PC-3 (cell line): ENCODE measurements at regions not wholly inside any gene's neighbourhood (a gene's known extent, or its start where the extent isn't known, plus 50 kb on each side); places are given as distances from the start of the nearest gene placed in this dataset.
A peak's percentile ranks its signal among the peaks of the same experiment; 100 is the strongest.

Source experiments
- ATAC-seq: fragments of 200-7000 bp; cut with Tn5 transposase; 2 replicates; pipeline ENCODE4 v1.9.1; 2020; ENCODE audit warnings: mild to moderate bottlenecking, moderate library complexity
- BruUV-seq: library from RNA; stranded (reverse); fragments of 400-500 nt; replicated peaks from 2 replicates; lab custom pipeline; 2021; lab: Mats Ljungman, UMichigan
- CTCF ChIA-PET: fragments of 300-600 bp; sonication (Branson Sonifier 250); formaldehyde crosslinking; loops from one replicate; lab custom pipeline; 2022; ENCODE audit warnings: antibody characterized with exemption; lab: Charles Lee
- POLR2A ChIA-PET: fragments of 300-600 bp; sonication (Branson Sonifier 250); formaldehyde crosslinking; loops from one replicate; lab custom pipeline; 2022; ENCODE audit warnings: antibody characterized with exemption; ENCODE audit not compliant: unreplicated experiment; lab: Charles Lee
- DNase-seq: peaks from one replicate; pipeline ENCODE4 v3.0.0-alpha.2; 2015
- H2AFZ ChIP-seq: fragments of 300-600 bp; sonication (generic); 2 replicates; pipeline ENCODE4 v1.6.0; 2016; ENCODE audit warnings: antibody characterized with exemption, low read length
- H3F3A ChIP-seq: fragments of 300-600 bp; sonication (generic); one replicate; pipeline ENCODE4 v1.6.0; 2017; ENCODE audit warnings: antibody characterized with exemption, low read length, control low read depth, mild to moderate bottlenecking; ENCODE audit not compliant: unreplicated experiment
- H3K27ac ChIP-seq: fragments of 300-600 bp; sonication (generic); 2 replicates; pipeline ENCODE4 v1.5.1; 2016; ENCODE audit warnings: mild to moderate bottlenecking, low read length
- H3K27me3 ChIP-seq: fragments of 300-600 bp; sonication (generic); 2 replicates; pipeline ENCODE4 v1.6.1; 2016; ENCODE audit warnings: low read length, mixed read lengths
- H3K36me3 ChIP-seq: fragments of 300-600 bp; sonication (generic); 2 replicates; pipeline ENCODE4 v1.6.1; 2016; ENCODE audit warnings: low read depth, mixed run types, low read length, mixed read lengths
- H3K4me1 ChIP-seq: fragments of 300-600 bp; sonication (generic); 2 replicates; pipeline ENCODE4 v1.5.1; 2016; ENCODE audit warnings: low read length; ENCODE audit not compliant: insufficient read depth
- H3K4me2 ChIP-seq: fragments of 300-600 bp; sonication (generic); 2 replicates; pipeline ENCODE4 v1.6.0; 2016; ENCODE audit warnings: low read length
- H3K4me3 ChIP-seq: fragments of 300-600 bp; sonication (generic); 2 replicates; pipeline ENCODE4 v1.5.1; 2016; ENCODE audit warnings: mild to moderate bottlenecking, low read length, mixed read lengths
- H3K79me2 ChIP-seq: fragments of 300-600 bp; sonication (generic); 2 replicates; pipeline ENCODE4 v1.6.1; 2017; ENCODE audit warnings: low read length, mixed read lengths
- H3K9ac ChIP-seq: fragments of 300-600 bp; sonication (generic); 2 replicates; pipeline ENCODE4 v1.6.0; 2016; ENCODE audit warnings: mild to moderate bottlenecking, low read length
- H3K9me2 ChIP-seq: fragments of 300-600 bp; sonication (generic); replicated peaks from 2 replicates; pipeline ENCODE4 v1.6.1; 2016; ENCODE audit warnings: mixed run types, low read length, mixed read lengths
- H3K9me3 ChIP-seq: fragments of 300-600 bp; sonication (generic); 2 replicates; pipeline ENCODE4 v1.6.1; 2016; ENCODE audit warnings: low read length, mixed read lengths
- H4K20me1 ChIP-seq: fragments of 300-600 bp; sonication (generic); 2 replicates; pipeline ENCODE4 v1.6.1; 2016; ENCODE audit warnings: low read length, mixed read lengths
- CTCF ChIP-seq: fragments of 300-600 bp; sonication (generic); conservative IDR thresholded peaks from 2 replicates; pipeline ENCODE4 v1.5.1; 2017; ENCODE audit warnings: antibody characterized with exemption, low read depth, mild to moderate bottlenecking, low read length
- EZH2 ChIP-seq: fragments of 300-600 bp; sonication (generic); IDR thresholded peaks from one replicate; pipeline ENCODE4 v1.6.1; 2017; ENCODE audit warnings: antibody characterized with exemption, mild to moderate bottlenecking, low read length; ENCODE audit not compliant: unreplicated experiment
- EZH2phosphoT487 ChIP-seq: fragments of 300-600 bp; sonication (generic); IDR thresholded peaks from 2 replicates; pipeline ENCODE4 v1.6.1; 2018; ENCODE audit warnings: mild to moderate bottlenecking, antibody characterized with exemption, low read length, borderline replicate concordance
- intact Hi-C: fragments of 100-400 bp; cut with micrococcal nuclease; formaldehyde crosslinking; loops from 2 replicates; pipeline ENCODE4 v1.9.0; 2023

- H3K27me3 ChIP-seq: no peaks in the 10 kb centered on the region
- CTCF ChIA-PET: no interaction called here
- H3K36me3 ChIP-seq: no peaks in the 10 kb centered on the region
- H4K20me1 ChIP-seq: no peaks in the 10 kb centered on the region
- DNase-seq (no peak), ATAC-seq (no peak)
- H3K27ac ChIP-seq: no peak overlapping the region
- no peak overlapping the region for H2AFZ ChIP-seq
- H3K4me2 ChIP-seq: no peak overlapping the region
- no TSS peak for BruUV-seq
- no peak overlapping the region for H3K4me3 ChIP-seq
- no peaks in the 10 kb centered on the region for H3K79me2 ChIP-seq
- no peak overlapping the region for H3K9ac ChIP-seq
- peaks cover 8% of the 10 kb centered on the region; the same call in 1 of the 2 replicates for H3K4me1 ChIP-seq
- H3K9me2 ChIP-seq: no peaks in the 10 kb centered on the region
- TF ChIP-seq EZH2 (no peak), EZH2phosphoT487 (no peak), CTCF (no peak)
- no peaks in the 10 kb centered on the region for H3F3A ChIP-seq
- intact Hi-C loops: no loop called here
- POLR2A ChIA-PET: no interaction called here
- H3K9me3 ChIP-seq: no peaks in the 10 kb centered on the region
These were observed 148.0 kb upstream of the MEOX2 start for GRCh38 chr7:15834446-15834845.

GRCh38 chr7:15832996-15833395 lies 146.5 kb upstream of the MEOX2 start:
- H4K20me1 ChIP-seq: no peaks in the 10 kb centered on the region
- no peaks in the 10 kb centered on the region for H3K79me2 ChIP-seq
- ChIA-PET POLR2A (no interaction called here), CTCF (no interaction called here)
- no peaks in the 10 kb centered on the region for H3F3A ChIP-seq
- no peaks in the 10 kb centered on the region for H3K27me3 ChIP-seq
- ATAC-seq (peak; percentile 75), DNase-seq (peak; percentile 19)
- intact Hi-C loops: no loop called here
- H3K4me1 ChIP-seq: peaks cover 8% of the 10 kb centered on the region; the same call in 1 of the 2 replicates
- no peak overlapping the region for H3K27ac ChIP-seq
- TF ChIP-seq EZH2 (no peak), CTCF (no peak), EZH2phosphoT487 (no peak)
- H3K4me2 ChIP-seq: no peak overlapping the region
- H3K4me3 ChIP-seq: no peak overlapping the region
- H3K36me3 ChIP-seq: no peaks in the 10 kb centered on the region
- no TSS peak for BruUV-seq
- H3K9me2 ChIP-seq: no peaks in the 10 kb centered on the region
- H3K9ac ChIP-seq: no peak overlapping the region
- no peak overlapping the region for H2AFZ ChIP-seq
- H3K9me3 ChIP-seq: no peaks in the 10 kb centered on the region

- intact Hi-C loops: no loop called here
- POLR2A ChIA-PET: no interaction called here
- H3F3A ChIP-seq: no peaks in the 10 kb centered on the region
- H3K9me3 ChIP-seq: no peaks in the 10 kb centered on the region
- no peaks in the 10 kb centered on the region for H3K36me3 ChIP-seq
- DNase-seq (no peak), ATAC-seq (no peak)
- H3K9ac ChIP-seq: no peak overlapping the region
- no peaks in the 10 kb centered on the region for H3K27me3 ChIP-seq
- no peak for TF ChIP-seq EZH2
- TF ChIP-seq EZH2phosphoT487: no peak
- TF ChIP-seq CTCF: no peak
- no peak overlapping the region for H3K4me2 ChIP-seq
- H3K4me3 ChIP-seq: no peak overlapping the region
- no peaks in the 10 kb centered on the region for H4K20me1 ChIP-seq
- no TSS peak for BruUV-seq
- no peaks in the 10 kb centered on the region for H3K79me2 ChIP-seq
- H3K27ac ChIP-seq: no peak overlapping the region
- H2AFZ ChIP-seq: no peak overlapping the region
- H3K4me1 ChIP-seq: peaks cover 8% of the 10 kb centered on the region; the same call in 1 of the 2 replicates
- CTCF ChIA-PET: no interaction called here
- H3K9me2 ChIP-seq: no peaks in the 10 kb centered on the region
These were observed 145.1 kb upstream of the MEOX2 start for GRCh38 chr7:15831606-15832005.
